PC-9 (cell line): ENCODE measurements at regions not wholly inside any gene's neighbourhood (a gene's known extent, or its start where the extent isn't known, plus 50 kb on each side); places are given as distances from the start of the nearest gene placed in this dataset.
"Not testable (repeated sequence)": the region's sequence is repeated elsewhere in the genome, so short reads cannot be mapped to it uniquely, and the experiment has no call there.

Experiments
- EZH2 ChIP-seq: fragments of 200-600 bp; sonication (generic); IDR thresholded peaks from 2 replicates; pipeline ENCODE4 v1.8.0; 2017; ENCODE audit warnings: antibody characterized with exemption, low read depth
- TF ChIP-seq, protein P1 (sequence below): fragments of 200-600 bp; sonication (generic); conservative IDR thresholded peaks from 2 replicates; pipeline ENCODE4 v1.6.1; 2017; ENCODE audit warnings: mixed run types, antibody characterized with exemption, mild to moderate bottlenecking, moderate library complexity

GRCh38 chr16:33064454-33065073 lies 129.5 kb upstream of the TP53TG3C start:
- TF ChIP-seq, protein P1, sequence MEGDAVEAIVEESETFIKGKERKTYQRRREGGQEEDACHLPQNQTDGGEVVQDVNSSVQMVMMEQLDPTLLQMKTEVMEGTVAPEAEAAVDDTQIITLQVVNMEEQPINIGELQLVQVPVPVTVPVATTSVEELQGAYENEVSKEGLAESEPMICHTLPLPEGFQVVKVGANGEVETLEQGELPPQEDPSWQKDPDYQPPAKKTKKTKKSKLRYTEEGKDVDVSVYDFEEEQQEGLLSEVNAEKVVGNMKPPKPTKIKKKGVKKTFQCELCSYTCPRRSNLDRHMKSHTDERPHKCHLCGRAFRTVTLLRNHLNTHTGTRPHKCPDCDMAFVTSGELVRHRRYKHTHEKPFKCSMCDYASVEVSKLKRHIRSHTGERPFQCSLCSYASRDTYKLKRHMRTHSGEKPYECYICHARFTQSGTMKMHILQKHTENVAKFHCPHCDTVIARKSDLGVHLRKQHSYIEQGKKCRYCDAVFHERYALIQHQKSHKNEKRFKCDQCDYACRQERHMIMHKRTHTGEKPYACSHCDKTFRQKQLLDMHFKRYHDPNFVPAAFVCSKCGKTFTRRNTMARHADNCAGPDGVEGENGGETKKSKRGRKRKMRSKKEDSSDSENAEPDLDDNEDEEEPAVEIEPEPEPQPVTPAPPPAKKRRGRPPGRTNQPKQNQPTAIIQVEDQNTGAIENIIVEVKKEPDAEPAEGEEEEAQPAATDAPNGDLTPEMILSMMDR, result not testable (repeated sequence)
- not testable (repeated sequence) for TF ChIP-seq EZH2
